HepG2 (cell line): ENCODE measurements at regions not wholly inside any gene's neighbourhood (a gene's known extent, or its start where the extent isn't known, plus 50 kb on each side); places are given as distances from the start of the nearest gene placed in this dataset.

ENCODE experiments used
- ATAC-seq: fragments of 200-7000 bp; cut with Tn5 transposase; 3 replicates; pipeline ENCODE4 v1.9.1; 2020; ENCODE audit warnings: mild to moderate bottlenecking, moderate library complexity
- BruUV-seq: library from RNA; stranded (reverse); fragments of 400-500 nt; replicated peaks from 2 replicates; lab custom pipeline; 2021; lab: Mats Ljungman, UMichigan
- CTCF ChIA-PET: fragments of 300-600 bp; formaldehyde crosslinking; extraction: SDS; loops from one replicate; lab custom pipeline; 2021; ENCODE audit warnings: low total read pairs, inconsistent platforms, low intra/inter-chr PET ratio; lab: Yijun Ruan, JAX
- POLR2A ChIA-PET: fragments of 350-600 bp; sonication (Branson Sonifier 250); formaldehyde crosslinking; loops from one replicate; lab custom pipeline; 2020; ENCODE audit warnings: antibody characterized with exemption, inconsistent platforms; lab: Yijun Ruan, JAX
- DNase-seq: peaks from one replicate; pipeline ENCODE4 v3.0.0-alpha.2; 2015; ENCODE audit warnings: low spot score
- FAIRE-seq: peaks from 3 replicates; lab custom pipeline; 2011; peaks lifted over from hg19 to GRCh38; lab: Jason Lieb, UNC
- H2AFZ ChIP-seq: one replicate; pipeline ENCODE4 v1.6.1; 2011; ENCODE audit warnings: low read length, inconsistent platforms
- H3K27ac ChIP-seq: fragments of 300-600 bp; 3 replicates; pipeline ENCODE4 v1.8.0; 2011; ENCODE audit warnings: mixed run types, mild to moderate bottlenecking, mixed read lengths, low read length, inconsistent platforms; ENCODE audit not compliant: insufficient read depth; ENCODE audit errors: extremely low read length
- H3K27me3 ChIP-seq, 2 experiments: fragments of 200-600 bp in 1 of 2; 2 replicates in 1 of 2; 3 replicates in 1 of 2; pipeline versions ENCODE4 v1.6.0 to v1.8.0; 2011; ENCODE audit warnings: low read length in 2 of 2, mild to moderate bottlenecking in 2 of 2, moderate library complexity in 2 of 2, inconsistent platforms in 1 of 2; ENCODE audit not compliant: insufficient read depth in 2 of 2, control insufficient read depth in 1 of 2
- H3K36me3 ChIP-seq, 2 experiments: fragments of 200-600 bp in 1 of 2; replicated peaks in 1 of 2; 2 replicates in 1 of 2; 3 replicates in 1 of 2; pipeline versions ENCODE4 v1.5.1 to v1.8.0; 2011; ENCODE audit warnings: low read length in 2 of 2, inconsistent platforms in 1 of 2; ENCODE audit not compliant: insufficient read depth in 2 of 2, control insufficient read depth in 1 of 2
- H3K4me1 ChIP-seq: 2 replicates; pipeline ENCODE4 v1.5.1; 2012; ENCODE audit warnings: low read length, inconsistent platforms; ENCODE audit not compliant: insufficient read depth
- H3K4me2 ChIP-seq: 2 replicates; pipeline ENCODE4 v1.6.0; 2011; ENCODE audit warnings: low read depth, low read length, inconsistent platforms
- H3K4me3 ChIP-seq, 3 experiments: fragments of 200-600 bp in 1 of 3; sonication (generic), shearing (Covaris generic) in 1 of 3; replicated peaks in 1 of 3; 2 replicates each; pipeline ENCODE4 v1.5.1; 2011 to 2016; ENCODE audit warnings: low read length in 3 of 3, inconsistent platforms in 2 of 3, low read depth in 2 of 3, mild to moderate bottlenecking in 2 of 3, control low read depth in 1 of 3, mixed read lengths in 1 of 3; ENCODE audit not compliant: insufficient read depth in 1 of 3
- H3K79me2 ChIP-seq: one replicate; pipeline ENCODE4 v1.6.1; 2011; ENCODE audit warnings: low read length, inconsistent platforms; ENCODE audit not compliant: insufficient read depth
- H3K9ac ChIP-seq: 2 replicates; pipeline ENCODE4 v1.6.0; 2011; ENCODE audit warnings: mild to moderate bottlenecking, low read depth, low read length, inconsistent platforms; ENCODE audit not compliant: insufficient read depth
- H3K9me3 ChIP-seq: 2 replicates; pipeline ENCODE4 v1.5.1; 2012; ENCODE audit warnings: mild to moderate bottlenecking, low read length
- H4K20me1 ChIP-seq: 2 replicates; pipeline ENCODE4 v1.6.0; 2011; ENCODE audit warnings: inconsistent platforms, mild to moderate bottlenecking, low read length, moderate library complexity; ENCODE audit not compliant: insufficient read depth
- ELK4 ChIP-seq: sonication (generic); formaldehyde crosslinking; IDR thresholded peaks from 2 replicates; pipeline ENCODE4 v1.9.0; 2021; ENCODE audit warnings: missing genetic modification reagents, borderline replicate concordance
- FOXA1 ChIP-seq, 2 experiments: fragments of 450-650 bp in 1 of 2; sonication (generic) in 1 of 2; formaldehyde crosslinking in 1 of 2; IDR thresholded peaks; 2 replicates each; pipeline versions ENCODE4 v1.4.0 to v1.6.1; 2016 to 2020; ENCODE audit warnings: missing genetic modification reagents in 1 of 2
- KDM5A ChIP-seq: fragments of 200-600 bp; sonication (generic); IDR thresholded peaks from 2 replicates; pipeline ENCODE4 v1.7.0; 2018; ENCODE audit warnings: antibody characterized with exemption, mild to moderate bottlenecking, low read length, borderline replicate concordance
- NRL ChIP-seq: sonication (generic); formaldehyde crosslinking; IDR thresholded peaks from 2 replicates; pipeline ENCODE4 v1.5.0; 2020; ENCODE audit warnings: missing genetic modification reagents, mild to moderate bottlenecking, moderate library complexity, borderline replicate concordance
- REL ChIP-seq: sonication (generic); formaldehyde crosslinking; conservative IDR thresholded peaks from 2 replicates; pipeline ENCODE4 v1.8.0; 2022; ENCODE audit warnings: mild to moderate bottlenecking, missing genetic modification reagents, moderate library complexity
- RERE ChIP-seq: IDR thresholded peaks from 2 replicates; pipeline ENCODE4 v1.6.1; 2016; ENCODE audit warnings: low read depth, missing genetic modification reagents, missing compliant biosample characterization
- TEF ChIP-seq: sonication (generic); formaldehyde crosslinking; IDR thresholded peaks from 2 replicates; pipeline ENCODE4 v1.5.0; 2020; ENCODE audit warnings: missing genetic modification reagents
- ZNF292 ChIP-seq: sonication (generic); formaldehyde crosslinking; IDR thresholded peaks from 2 replicates; pipeline ENCODE4 v1.8.1; 2022; ENCODE audit warnings: mild to moderate bottlenecking, low read depth, missing genetic modification reagents, borderline replicate concordance
- ZNF501 ChIP-seq: sonication (generic); formaldehyde crosslinking; IDR thresholded peaks from 2 replicates; pipeline ENCODE4 v1.5.1; 2020; ENCODE audit warnings: mild to moderate bottlenecking, moderate library complexity, missing genetic modification reagents
- ZNF7 ChIP-seq: IDR thresholded peaks from 2 replicates; pipeline ENCODE4 v1.6.1; 2016; ENCODE audit warnings: missing biosample characterization, missing genetic modification reagents
- WGBS: methylation state at CpG from one replicate; pipeline ENCODE4 v1.1.6; 2017; ENCODE audit warnings: low lambda C conversion rate; 5-methylcytosine and 5-hydroxymethylcytosine counted together
- in situ Hi-C: cut with HindIII; loops from 2 replicates; pipeline ENCODE4 v1.10.0; 2017; ENCODE audit warnings: low pct_unique_long_range_greater_than_20kb; ENCODE audit not compliant: extremely low pct_ligation_motif_present
- intact Hi-C: fragments of 100-400 bp; cut with micrococcal nuclease; formaldehyde crosslinking; loops from one replicate; pipeline ENCODE4 v1.10.0; 2022; ENCODE audit not compliant: unreplicated experiment
- TF ChIP-seq, protein P1 (sequence below): sonication (generic); formaldehyde crosslinking; IDR thresholded peaks from 2 replicates; pipeline ENCODE4 v1.5.1; 2020; ENCODE audit warnings: mild to moderate bottlenecking, missing genetic modification reagents, borderline replicate concordance
- TF ChIP-seq, protein P2 (sequence below): sonication (generic); formaldehyde crosslinking; IDR thresholded peaks from 2 replicates; pipeline ENCODE4 v1.4.0; 2020; ENCODE audit warnings: missing genetic modification reagents

GRCh38 chr17:13413001-13413400 is 188.7 kb downstream of the HS3ST3A1 start:
- H3K27ac ChIP-seq = no peak overlapping the region
- 82% methylated on average over 7 of the region's 7 CpGs for WGBS
- H3K4me1 ChIP-seq = peaks cover 69% of the 10 kb centered on the region
- CTCF ChIA-PET = no interaction called here
- H3K4me2 ChIP-seq = no peak overlapping the region
- H4K20me1 ChIP-seq = no peaks in the 10 kb centered on the region
- POLR2A ChIA-PET = no interaction called here
- in situ Hi-C loops (no loop called here), intact Hi-C loops (loop anchor here (10.0 kb wide), 1 partner anchor 182 kb away; no protein-coding TSS in a partner anchor)
- no peak overlapping the region for H3K4me3 ChIP-seq
- ATAC-seq = no peak
- H2AFZ ChIP-seq = no peak overlapping the region
- FAIRE-seq = no peak
- DNase-seq = no peak
- H3K9me3 ChIP-seq = no peaks in the 10 kb centered on the region
- H3K9ac ChIP-seq = no peak overlapping the region
- H3K79me2 ChIP-seq = no peaks in the 10 kb centered on the region
- H3K27me3 ChIP-seq = no peaks in the 10 kb centered on the region
- BruUV-seq = no TSS peak
- no peaks in the 10 kb centered on the region for H3K36me3 ChIP-seq
- TF ChIP-seq, protein P1, sequence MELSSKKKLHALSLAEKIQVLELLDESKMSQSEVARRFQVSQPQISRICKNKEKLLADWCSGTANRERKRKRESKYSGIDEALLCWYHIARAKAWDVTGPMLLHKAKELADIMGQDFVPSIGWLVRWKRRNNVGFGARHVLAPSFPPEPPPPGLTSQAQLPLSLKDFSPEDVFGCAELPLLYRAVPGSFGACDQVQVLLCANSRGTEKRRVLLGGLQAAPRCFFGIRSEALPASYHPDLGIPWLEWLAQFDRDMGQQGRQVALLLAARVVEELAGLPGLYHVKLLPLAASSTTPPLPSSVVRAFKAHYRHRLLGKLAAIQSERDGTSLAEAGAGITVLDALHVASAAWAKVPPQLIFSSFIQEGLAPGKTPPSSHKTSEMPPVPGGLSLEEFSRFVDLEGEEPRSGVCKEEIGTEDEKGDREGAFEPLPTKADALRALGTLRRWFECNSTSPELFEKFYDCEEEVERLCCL = no peak
- TF ChIP-seq ELK4 (no peak), ZNF292 (CRISPR knock-in tag) (no peak), REL (CRISPR knock-in tag) (no peak), TEF (CRISPR knock-in tag) (no peak), ZNF7 (CRISPR knock-in tag) (no peak), ZNF501 (CRISPR knock-in tag) (no peak), NRL (CRISPR knock-in tag) (no peak), KDM5A (no peak), RERE (CRISPR knock-in tag) (no peak), FOXA1 (IDR thresholded peaks at IDR 0.05) (no peak), FOXA1 (CRISPR knock-in tag; IDR thresholded peaks at IDR 0.05) (no peak)
- TF ChIP-seq, protein P2, sequence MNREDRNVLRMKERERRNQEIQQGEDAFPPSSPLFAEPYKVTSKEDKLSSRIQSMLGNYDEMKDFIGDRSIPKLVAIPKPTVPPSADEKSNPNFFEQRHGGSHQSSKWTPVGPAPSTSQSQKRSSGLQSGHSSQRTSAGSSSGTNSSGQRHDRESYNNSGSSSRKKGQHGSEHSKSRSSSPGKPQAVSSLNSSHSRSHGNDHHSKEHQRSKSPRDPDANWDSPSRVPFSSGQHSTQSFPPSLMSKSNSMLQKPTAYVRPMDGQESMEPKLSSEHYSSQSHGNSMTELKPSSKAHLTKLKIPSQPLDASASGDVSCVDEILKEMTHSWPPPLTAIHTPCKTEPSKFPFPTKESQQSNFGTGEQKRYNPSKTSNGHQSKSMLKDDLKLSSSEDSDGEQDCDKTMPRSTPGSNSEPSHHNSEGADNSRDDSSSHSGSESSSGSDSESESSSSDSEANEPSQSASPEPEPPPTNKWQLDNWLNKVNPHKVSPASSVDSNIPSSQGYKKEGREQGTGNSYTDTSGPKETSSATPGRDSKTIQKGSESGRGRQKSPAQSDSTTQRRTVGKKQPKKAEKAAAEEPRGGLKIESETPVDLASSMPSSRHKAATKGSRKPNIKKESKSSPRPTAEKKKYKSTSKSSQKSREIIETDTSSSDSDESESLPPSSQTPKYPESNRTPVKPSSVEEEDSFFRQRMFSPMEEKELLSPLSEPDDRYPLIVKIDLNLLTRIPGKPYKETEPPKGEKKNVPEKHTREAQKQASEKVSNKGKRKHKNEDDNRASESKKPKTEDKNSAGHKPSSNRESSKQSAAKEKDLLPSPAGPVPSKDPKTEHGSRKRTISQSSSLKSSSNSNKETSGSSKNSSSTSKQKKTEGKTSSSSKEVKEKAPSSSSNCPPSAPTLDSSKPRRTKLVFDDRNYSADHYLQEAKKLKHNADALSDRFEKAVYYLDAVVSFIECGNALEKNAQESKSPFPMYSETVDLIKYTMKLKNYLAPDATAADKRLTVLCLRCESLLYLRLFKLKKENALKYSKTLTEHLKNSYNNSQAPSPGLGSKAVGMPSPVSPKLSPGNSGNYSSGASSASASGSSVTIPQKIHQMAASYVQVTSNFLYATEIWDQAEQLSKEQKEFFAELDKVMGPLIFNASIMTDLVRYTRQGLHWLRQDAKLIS (CRISPR knock-in tag) = no peak
